ENCODE measurements at regions not wholly inside any gene's neighbourhood (a gene's known extent, or its start where the extent isn't known, plus 50 kb on each side); places are given as distances from the start of the nearest gene placed in this dataset.

DNA sequence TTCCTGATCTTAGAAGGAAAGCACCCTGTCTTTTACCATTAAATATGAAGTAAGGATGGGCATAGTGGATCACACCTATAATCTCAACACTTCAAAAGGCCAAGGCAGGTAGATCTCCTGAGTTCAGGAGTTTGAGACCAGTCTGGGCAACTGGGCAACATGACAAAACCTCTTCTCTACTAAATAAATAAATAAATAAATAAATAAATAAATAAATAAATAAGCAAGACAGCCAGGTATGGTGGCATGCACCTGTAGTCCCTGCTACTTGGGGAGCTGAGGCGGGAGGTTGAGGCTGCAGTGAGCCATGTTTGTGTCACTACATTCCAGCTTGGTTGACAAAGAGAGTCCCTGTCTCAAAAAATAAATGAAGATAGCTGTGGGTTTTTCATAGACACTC lies 313.1 kb downstream of the RPS24 start:
- TF ChIP-seq, protein P1, sequence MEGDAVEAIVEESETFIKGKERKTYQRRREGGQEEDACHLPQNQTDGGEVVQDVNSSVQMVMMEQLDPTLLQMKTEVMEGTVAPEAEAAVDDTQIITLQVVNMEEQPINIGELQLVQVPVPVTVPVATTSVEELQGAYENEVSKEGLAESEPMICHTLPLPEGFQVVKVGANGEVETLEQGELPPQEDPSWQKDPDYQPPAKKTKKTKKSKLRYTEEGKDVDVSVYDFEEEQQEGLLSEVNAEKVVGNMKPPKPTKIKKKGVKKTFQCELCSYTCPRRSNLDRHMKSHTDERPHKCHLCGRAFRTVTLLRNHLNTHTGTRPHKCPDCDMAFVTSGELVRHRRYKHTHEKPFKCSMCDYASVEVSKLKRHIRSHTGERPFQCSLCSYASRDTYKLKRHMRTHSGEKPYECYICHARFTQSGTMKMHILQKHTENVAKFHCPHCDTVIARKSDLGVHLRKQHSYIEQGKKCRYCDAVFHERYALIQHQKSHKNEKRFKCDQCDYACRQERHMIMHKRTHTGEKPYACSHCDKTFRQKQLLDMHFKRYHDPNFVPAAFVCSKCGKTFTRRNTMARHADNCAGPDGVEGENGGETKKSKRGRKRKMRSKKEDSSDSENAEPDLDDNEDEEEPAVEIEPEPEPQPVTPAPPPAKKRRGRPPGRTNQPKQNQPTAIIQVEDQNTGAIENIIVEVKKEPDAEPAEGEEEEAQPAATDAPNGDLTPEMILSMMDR (IDR thresholded peaks at IDR 0.05; ENCODE audit: low read depth, low read length, missing control alignments): no peak
- H3K4me3 ChIP-seq (replicated peaks; ENCODE audit: low read depth, low read length): no peak overlapping the region

DNA sequence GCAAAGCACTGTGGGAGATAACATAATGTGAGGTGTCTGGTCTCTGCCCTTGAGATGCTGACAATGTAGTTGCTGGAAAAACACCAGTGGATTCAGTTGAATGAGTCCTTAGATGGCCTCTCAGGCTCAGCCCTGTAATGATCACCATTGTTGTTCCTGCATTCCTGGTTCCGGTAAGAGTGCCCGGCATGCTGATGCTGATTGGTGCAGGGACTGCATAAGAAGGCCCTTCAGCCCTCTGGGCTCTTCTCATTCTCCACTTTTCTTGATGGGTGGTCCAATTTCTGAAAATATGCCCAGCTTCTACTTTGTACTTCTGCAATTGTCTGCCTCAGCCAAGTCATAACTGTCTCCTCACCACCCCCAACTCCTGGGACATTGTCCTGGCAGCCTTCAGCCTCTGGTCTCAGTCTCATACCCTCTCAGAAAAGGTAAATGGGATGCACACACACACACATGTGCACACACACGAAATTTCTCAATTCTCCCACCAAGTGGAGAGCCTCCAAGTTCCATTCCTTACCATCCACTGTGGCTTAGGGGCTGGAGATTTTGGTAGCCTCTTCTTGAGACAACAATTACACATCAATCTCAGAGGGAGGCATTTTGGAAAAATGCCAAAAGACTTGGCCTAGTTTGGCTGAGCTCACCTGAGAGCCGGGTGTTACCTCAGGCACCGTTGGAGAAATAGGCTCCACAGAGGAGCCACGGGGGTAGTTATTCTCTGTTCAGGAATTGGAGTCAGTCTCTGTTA lies 314.9 kb downstream of the RPS24 start:
- H3K4me3 ChIP-seq (replicated peaks; ENCODE audit: low read depth, low read length): no peak overlapping the region
- DNase-seq (ENCODE audit: extremely low read depth, low read depth): no peak
- TF ChIP-seq, protein P1 (IDR thresholded peaks at IDR 0.05; ENCODE audit: low read depth, low read length, missing control alignments): no peak

More for the DNA sequence above, 313.1 kb downstream of the RPS24 start:
- DNase-seq (ENCODE audit: extremely low read depth, low read depth): no peak

DNA sequence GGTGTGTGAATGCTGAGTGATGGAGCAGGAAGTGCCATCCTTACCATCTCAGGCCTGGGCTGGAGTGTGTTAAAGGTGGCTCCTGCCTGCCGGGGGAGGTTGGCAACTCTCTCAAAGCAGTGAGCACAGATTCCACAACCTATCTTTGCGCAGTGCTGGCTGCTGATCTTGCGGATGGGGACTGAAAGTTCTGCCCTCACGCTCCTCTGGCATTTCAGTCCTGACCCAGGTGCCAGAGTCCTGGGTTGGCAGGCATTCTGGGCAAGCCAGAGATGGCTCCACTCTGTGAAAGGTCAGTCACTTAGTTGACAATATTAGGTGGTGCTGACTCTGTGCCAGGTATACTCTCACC lies 315.5 kb downstream of the RPS24 start:
- TF ChIP-seq, protein P1 (IDR thresholded peaks at IDR 0.05; ENCODE audit: low read depth, low read length, missing control alignments): no peak
- DNase-seq (ENCODE audit: extremely low read depth, low read depth): no peak

DNA sequence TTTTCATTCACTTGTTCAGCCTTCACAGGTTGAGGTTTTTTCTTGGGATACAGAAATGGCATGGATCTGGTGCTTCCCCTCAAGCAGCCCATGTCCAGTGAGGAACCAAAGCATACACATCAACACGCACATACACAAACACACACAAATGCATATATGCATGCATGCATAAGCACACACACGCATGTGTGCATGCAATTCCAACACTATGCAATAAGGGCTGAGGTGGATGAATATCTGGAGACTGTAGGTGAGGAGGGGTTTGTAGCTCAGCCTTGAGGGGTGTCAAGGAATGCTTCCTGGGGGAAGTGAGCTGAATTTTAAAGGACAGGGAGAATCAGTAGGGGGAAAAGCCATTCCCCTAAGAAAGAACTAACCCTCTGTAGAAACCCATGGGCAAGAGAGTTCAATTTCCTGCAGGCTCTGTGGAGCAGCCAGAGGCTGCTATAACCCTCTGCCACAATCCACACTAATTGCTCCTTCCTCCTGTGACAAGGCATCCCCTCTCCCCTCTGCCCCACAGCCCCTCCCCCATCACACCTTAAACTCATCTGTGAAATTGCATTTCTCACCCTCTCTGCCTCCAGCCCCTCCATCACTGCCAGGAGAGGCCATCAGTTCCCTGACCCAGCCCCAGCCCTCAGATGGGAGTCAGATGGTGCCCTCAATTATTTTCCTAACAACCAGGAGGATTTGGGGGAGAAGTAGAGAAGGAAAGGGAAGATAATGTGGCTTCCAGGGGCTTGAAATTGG lies 316.4 kb downstream of the RPS24 start:
- H3K4me3 ChIP-seq (replicated peaks; ENCODE audit: low read depth, low read length): no peak overlapping the region
- no peak for DNase-seq (ENCODE audit: extremely low read depth, low read depth)
- TF ChIP-seq, protein P1 (IDR thresholded peaks at IDR 0.05; ENCODE audit: low read depth, low read length, missing control alignments): no peak

More for the DNA sequence above, 315.5 kb downstream of the RPS24 start:
- no peak overlapping the region for H3K4me3 ChIP-seq (replicated peaks; ENCODE audit: low read depth, low read length)

DNA sequence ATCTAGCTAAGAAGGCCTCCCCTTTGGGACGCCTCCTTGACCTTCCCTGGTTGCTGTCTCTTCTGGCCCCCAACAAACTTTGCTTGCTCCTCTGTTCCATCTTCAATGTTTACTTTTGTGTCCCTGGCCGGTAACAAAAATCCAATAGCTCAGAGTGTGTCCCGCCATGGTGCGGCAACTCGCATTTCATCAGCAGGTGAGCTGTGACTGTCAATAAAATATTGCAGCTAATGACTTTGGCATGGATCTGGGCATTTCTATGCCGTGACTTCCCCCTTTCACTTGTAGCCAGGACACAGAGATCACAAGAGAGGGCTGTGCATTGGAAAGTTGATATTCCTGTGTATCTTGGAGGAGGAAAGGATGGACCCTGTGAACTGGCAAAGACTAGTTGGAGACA lies 317.6 kb downstream of the RPS24 start:
- no peak for DNase-seq (ENCODE audit: extremely low read depth, low read depth)
- TF ChIP-seq, protein P1 (IDR thresholded peaks at IDR 0.05; ENCODE audit: low read depth, low read length, missing control alignments): no peak
- H3K4me3 ChIP-seq (replicated peaks; ENCODE audit: low read depth, low read length): no peak overlapping the region

DNA sequence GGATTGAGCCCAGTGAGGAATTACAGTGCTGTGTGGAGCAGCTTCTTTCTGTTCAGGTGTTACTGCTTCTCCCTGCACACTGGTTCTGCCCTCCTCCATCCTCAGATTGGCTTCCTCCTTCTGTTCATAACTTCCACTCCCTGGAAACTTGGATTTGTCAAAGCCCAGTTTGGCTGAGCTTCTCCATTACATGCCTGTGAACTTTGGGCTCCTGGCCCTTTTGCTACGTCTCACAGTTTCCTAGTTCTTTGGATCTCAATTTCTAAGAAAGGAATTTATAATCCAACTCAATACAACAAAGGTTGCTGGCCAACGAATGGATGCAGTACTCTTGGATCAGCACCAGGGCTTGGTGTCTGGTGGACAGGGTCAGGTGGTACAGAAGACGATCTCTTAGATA lies 318.1 kb downstream of the RPS24 start:
- no peak for DNase-seq (ENCODE audit: extremely low read depth, low read depth)
- TF ChIP-seq, protein P1 (IDR thresholded peaks at IDR 0.05; ENCODE audit: low read depth, low read length, missing control alignments): no peak
- H3K4me3 ChIP-seq (replicated peaks; ENCODE audit: low read depth, low read length): no peak overlapping the region
